Right lobe of liver (tissue), 4 donors: ENCODE measurements at regions not wholly inside any gene's neighbourhood (a gene's known extent, or its start where the extent isn't known, plus 50 kb on each side); places are given as distances from the start of the nearest gene placed in this dataset.

Experiments used
- POLR2A ChIP-seq: fragments of 450-650 bp; IDR thresholded peaks from one replicate; pipeline ENCODE4 v1.6.1; 2017; ENCODE audit warnings: antibody characterized with exemption, mild to moderate bottlenecking
- TF ChIP-seq, protein P1 (sequence below), 4 donors: fragments of 200-600 bp in 3 of 4; fragments of 450-650 bp in 1 of 4; IDR thresholded peaks; one replicate each; pipeline versions ENCODE4 v1.5.1 to v1.8.0; 2016 to 2022; ENCODE audit warnings: antibody characterized with exemption in 4 of 4, mild to moderate bottlenecking in 2 of 4
- donor health status: DM: no; HTN: no; CAD: no.
- donor health status: DM: no; HTN: no; CAD: no.
- donor health status: DM: no; HTN: yes; CAD: no.

DNA sequence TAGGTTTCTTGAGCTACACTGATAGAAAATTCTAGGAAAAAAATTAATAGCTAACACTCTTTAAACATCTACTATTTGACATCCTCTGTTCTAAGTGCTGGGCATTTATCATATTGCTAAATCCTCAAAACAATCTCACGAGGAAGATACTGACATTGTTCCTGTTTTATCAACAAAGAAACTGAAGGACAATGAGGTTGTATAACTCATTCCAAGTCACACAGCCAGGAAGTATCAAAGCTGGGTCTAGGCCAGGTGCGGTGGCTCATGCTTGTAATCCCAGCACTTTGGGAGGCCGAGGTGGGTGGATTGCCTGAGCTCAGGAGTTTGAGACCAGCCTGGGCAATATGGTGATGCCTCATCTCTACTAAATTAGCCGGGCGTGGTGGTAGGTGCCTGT is 51.6 kb upstream of the IL6 start:
- TF ChIP-seq, protein P1, sequence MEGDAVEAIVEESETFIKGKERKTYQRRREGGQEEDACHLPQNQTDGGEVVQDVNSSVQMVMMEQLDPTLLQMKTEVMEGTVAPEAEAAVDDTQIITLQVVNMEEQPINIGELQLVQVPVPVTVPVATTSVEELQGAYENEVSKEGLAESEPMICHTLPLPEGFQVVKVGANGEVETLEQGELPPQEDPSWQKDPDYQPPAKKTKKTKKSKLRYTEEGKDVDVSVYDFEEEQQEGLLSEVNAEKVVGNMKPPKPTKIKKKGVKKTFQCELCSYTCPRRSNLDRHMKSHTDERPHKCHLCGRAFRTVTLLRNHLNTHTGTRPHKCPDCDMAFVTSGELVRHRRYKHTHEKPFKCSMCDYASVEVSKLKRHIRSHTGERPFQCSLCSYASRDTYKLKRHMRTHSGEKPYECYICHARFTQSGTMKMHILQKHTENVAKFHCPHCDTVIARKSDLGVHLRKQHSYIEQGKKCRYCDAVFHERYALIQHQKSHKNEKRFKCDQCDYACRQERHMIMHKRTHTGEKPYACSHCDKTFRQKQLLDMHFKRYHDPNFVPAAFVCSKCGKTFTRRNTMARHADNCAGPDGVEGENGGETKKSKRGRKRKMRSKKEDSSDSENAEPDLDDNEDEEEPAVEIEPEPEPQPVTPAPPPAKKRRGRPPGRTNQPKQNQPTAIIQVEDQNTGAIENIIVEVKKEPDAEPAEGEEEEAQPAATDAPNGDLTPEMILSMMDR (IDR thresholded peaks at IDR 0.05): no peak
- TF ChIP-seq POLR2A: no peak
